SK-N-SH treated with all-trans-retinoic acid at 6 μM for 48 hours (cell line): ENCODE measurements at regions not wholly inside any gene's neighbourhood (a gene's known extent, or its start where the extent isn't known, plus 50 kb on each side); places are given as distances from the start of the nearest gene placed in this dataset.
A peak's percentile ranks its signal among the peaks of the same experiment; 100 is the strongest.

Experiments
- ATAC-seq: fragments of 200-7000 bp; cut with Tn5 transposase; 3 replicates; pipeline ENCODE4 v1.9.1; 2020; ENCODE audit warnings: mild to moderate bottlenecking, moderate library complexity
- ARNTL ChIP-seq: fragments of 450-650 bp; formaldehyde crosslinking; IDR thresholded peaks from 2 replicates; pipeline ENCODE4 v1.5.0; 2020; ENCODE audit warnings: low read depth, mild to moderate bottlenecking, moderate library complexity, borderline replicate concordance
- BACH2 ChIP-seq: fragments of 250-450 bp; sonication (Bioruptor Pico); IDR thresholded peaks from 2 replicates; pipeline ENCODE4 v1.9.0; 2021; ENCODE audit warnings: mild to moderate bottlenecking, borderline replicate concordance
- CSDC2 ChIP-seq: fragments of 250-450 bp; sonication (Bioruptor Pico); IDR thresholded peaks from 2 replicates; pipeline ENCODE4 v1.5.0; 2020; ENCODE audit warnings: mild to moderate bottlenecking, moderate library complexity
- ESRRG ChIP-seq: fragments of 250-450 bp; sonication (Bioruptor Pico); IDR thresholded peaks from 2 replicates; pipeline ENCODE4 v1.6.1; 2021; ENCODE audit warnings: mild to moderate bottlenecking
- GLIS3 ChIP-seq: fragments of 250-450 bp; sonication (Bioruptor Pico); IDR thresholded peaks from 2 replicates; pipeline ENCODE4 v1.5.0; 2020; ENCODE audit warnings: mild to moderate bottlenecking, moderate library complexity
- ISL1 ChIP-seq: fragments of 250-450 bp; sonication (Bioruptor Pico); IDR thresholded peaks from 2 replicates; pipeline ENCODE4 v2.1.2; 2022; ENCODE audit warnings: mild to moderate bottlenecking, moderate library complexity
- OSR1 ChIP-seq: fragments of 250-450 bp; sonication (Bioruptor Pico); IDR thresholded peaks from 2 replicates; pipeline ENCODE4 v1.8.0; 2022; ENCODE audit warnings: moderate library complexity, mild to moderate bottlenecking, inconsistent platforms
- PATZ1 ChIP-seq: fragments of 250-450 bp; sonication (Bioruptor Pico); IDR thresholded peaks from 2 replicates; pipeline ENCODE4 v1.8.0; 2020; ENCODE audit warnings: mild to moderate bottlenecking, moderate library complexity, borderline replicate concordance
- POU6F1 ChIP-seq: fragments of 250-450 bp; sonication (Bioruptor Pico); IDR thresholded peaks from 2 replicates; pipeline ENCODE4 v1.8.0; 2021; ENCODE audit warnings: low read depth, mild to moderate bottlenecking, moderate library complexity, borderline replicate concordance
- RARB ChIP-seq: fragments of 250-450 bp; sonication (Bioruptor Pico); IDR thresholded peaks from 2 replicates; pipeline ENCODE4 v1.8.0; 2021; ENCODE audit warnings: mild to moderate bottlenecking, moderate library complexity
- TCF4 ChIP-seq: fragments of 250-450 bp; sonication (Bioruptor Pico); IDR thresholded peaks from 2 replicates; pipeline ENCODE4 v1.8.0; 2021; ENCODE audit warnings: mild to moderate bottlenecking, moderate library complexity, borderline replicate concordance
- TOX ChIP-seq: fragments of 250-450 bp; sonication (Bioruptor Pico); IDR thresholded peaks from 2 replicates; pipeline ENCODE4 v1.8.0; 2021; ENCODE audit warnings: mild to moderate bottlenecking, moderate library complexity, borderline replicate concordance
- ZC3H10 ChIP-seq: fragments of 250-450 bp; sonication (Bioruptor Pico); IDR thresholded peaks from 2 replicates; pipeline ENCODE4 v1.5.1; 2021; ENCODE audit warnings: mild to moderate bottlenecking, moderate library complexity
- ZFP3 ChIP-seq: fragments of 250-450 bp; sonication (Bioruptor Pico); IDR thresholded peaks from 2 replicates; pipeline ENCODE4 v1.5.0; 2020; ENCODE audit warnings: mild to moderate bottlenecking, moderate library complexity
- ZFP30 ChIP-seq: fragments of 450-650 bp; formaldehyde crosslinking; IDR thresholded peaks from 2 replicates; pipeline ENCODE4 v1.5.0; 2022; ENCODE audit warnings: mild to moderate bottlenecking, moderate library complexity
- ZNF565 ChIP-seq: fragments of 450-650 bp; formaldehyde crosslinking; conservative IDR thresholded peaks from 2 replicates; pipeline ENCODE4 v1.5.0; 2020; ENCODE audit warnings: low read depth, mild to moderate bottlenecking, moderate library complexity
- ZNF70 ChIP-seq: fragments of 450-650 bp; formaldehyde crosslinking; IDR thresholded peaks from 2 replicates; pipeline ENCODE4 v1.5.0; 2020; ENCODE audit warnings: mild to moderate bottlenecking, moderate library complexity
- ZNF8 ChIP-seq: fragments of 450-650 bp; formaldehyde crosslinking; IDR thresholded peaks from 2 replicates; pipeline ENCODE4 v1.5.0; 2020; ENCODE audit warnings: mild to moderate bottlenecking, moderate library complexity
- TF ChIP-seq, protein P1 (sequence below): fragments of 250-450 bp; sonication (Bioruptor Pico); IDR thresholded peaks from 2 replicates; pipeline ENCODE4 v1.5.1; 2020; ENCODE audit warnings: low read depth, mild to moderate bottlenecking, moderate library complexity
- TF ChIP-seq, protein P2 (sequence below): fragments of 250-450 bp; sonication (Bioruptor Pico); IDR thresholded peaks from 2 replicates; pipeline ENCODE4 v1.5.1; 2021; ENCODE audit warnings: mild to moderate bottlenecking, moderate library complexity

DNA sequence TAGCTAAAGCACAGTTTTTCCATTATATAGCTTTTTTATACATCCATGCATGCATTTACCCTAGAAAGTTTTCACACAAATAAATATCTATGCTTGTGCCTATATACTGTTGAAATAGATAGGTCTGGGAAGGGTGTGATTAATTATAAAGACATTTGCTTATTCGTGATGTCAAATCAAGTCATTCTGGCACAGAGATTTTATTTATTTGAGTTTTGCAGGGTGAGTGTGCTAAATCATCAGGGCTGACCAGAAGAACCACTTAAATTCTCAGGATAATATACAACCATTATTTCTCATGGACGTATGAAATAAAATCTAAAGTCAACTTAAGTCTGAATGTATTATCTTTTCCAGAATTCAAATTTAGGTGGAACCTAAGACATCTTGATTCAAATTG is 295.5 kb downstream of the EPHA4 start:
- TF ChIP-seq BACH2 (CRISPR knock-in tag) (no peak), ZNF70 (CRISPR knock-in tag) (no peak), ESRRG (CRISPR knock-in tag) (no peak), OSR1 (CRISPR knock-in tag) (no peak)
- TF ChIP-seq, protein P1, sequence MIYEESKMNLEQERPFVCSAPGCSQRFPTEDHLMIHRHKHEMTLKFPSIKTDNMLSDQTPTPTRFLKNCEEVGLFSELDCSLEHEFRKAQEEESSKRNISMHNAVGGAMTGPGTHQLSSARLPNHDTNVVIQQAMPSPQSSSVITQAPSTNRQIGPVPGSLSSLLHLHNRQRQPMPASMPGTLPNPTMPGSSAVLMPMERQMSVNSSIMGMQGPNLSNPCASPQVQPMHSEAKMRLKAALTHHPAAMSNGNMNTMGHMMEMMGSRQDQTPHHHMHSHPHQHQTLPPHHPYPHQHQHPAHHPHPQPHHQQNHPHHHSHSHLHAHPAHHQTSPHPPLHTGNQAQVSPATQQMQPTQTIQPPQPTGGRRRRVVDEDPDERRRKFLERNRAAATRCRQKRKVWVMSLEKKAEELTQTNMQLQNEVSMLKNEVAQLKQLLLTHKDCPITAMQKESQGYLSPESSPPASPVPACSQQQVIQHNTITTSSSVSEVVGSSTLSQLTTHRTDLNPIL (CRISPR knock-in tag), result no peak
- ATAC-seq, result no peak

- TF ChIP-seq TOX (no peak), CSDC2 (CRISPR knock-in tag) (no peak), BACH2 (CRISPR knock-in tag) (no peak)
- ATAC-seq, result no peak
These were observed 289.7 kb downstream of the EPHA4 start for GRCh38 chr2:221282386-221282785.

- TF ChIP-seq, protein P2, sequence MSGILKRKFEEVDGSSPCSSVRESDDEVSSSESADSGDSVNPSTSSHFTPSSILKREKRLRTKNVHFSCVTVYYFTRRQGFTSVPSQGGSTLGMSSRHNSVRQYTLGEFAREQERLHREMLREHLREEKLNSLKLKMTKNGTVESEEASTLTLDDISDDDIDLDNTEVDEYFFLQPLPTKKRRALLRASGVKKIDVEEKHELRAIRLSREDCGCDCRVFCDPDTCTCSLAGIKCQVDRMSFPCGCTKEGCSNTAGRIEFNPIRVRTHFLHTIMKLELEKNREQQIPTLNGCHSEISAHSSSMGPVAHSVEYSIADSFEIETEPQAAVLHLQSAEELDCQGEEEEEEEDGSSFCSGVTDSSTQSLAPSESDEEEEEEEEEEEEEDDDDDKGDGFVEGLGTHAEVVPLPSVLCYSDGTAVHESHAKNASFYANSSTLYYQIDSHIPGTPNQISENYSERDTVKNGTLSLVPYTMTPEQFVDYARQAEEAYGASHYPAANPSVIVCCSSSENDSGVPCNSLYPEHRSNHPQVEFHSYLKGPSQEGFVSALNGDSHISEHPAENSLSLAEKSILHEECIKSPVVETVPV (CRISPR knock-in tag), result no peak
- TF ChIP-seq OSR1 (CRISPR knock-in tag) (no peak), TOX (no peak), ZFP30 (no peak)
- ATAC-seq, result no peak
These were observed 288.1 kb downstream of the EPHA4 start for GRCh38 chr2:221283896-221284545.

DNA sequence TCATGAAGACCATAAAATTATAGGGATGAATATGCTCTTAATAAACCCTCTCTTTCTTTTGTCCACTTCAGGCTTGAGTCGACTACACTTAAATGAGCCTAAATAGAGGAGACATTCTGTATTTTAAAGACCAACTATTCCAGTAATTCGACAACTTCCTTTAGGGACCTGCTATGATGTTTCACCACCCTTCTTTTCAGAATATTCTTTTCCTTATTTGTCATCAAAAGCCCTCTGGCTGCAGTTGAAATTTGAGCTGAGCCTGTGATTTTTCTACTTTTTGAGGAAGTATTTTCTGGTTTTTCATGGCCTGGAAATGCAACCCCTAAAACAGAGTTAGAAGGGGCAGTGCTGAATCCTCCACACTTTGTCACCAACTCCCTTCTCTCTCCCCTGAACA is 287.0 kb downstream of the EPHA4 start:
- no peak for ATAC-seq
- TF ChIP-seq ZNF565 (CRISPR knock-in tag) (no peak), ZC3H10 (CRISPR knock-in tag) (no peak), GLIS3 (CRISPR knock-in tag) (no peak)

DNA sequence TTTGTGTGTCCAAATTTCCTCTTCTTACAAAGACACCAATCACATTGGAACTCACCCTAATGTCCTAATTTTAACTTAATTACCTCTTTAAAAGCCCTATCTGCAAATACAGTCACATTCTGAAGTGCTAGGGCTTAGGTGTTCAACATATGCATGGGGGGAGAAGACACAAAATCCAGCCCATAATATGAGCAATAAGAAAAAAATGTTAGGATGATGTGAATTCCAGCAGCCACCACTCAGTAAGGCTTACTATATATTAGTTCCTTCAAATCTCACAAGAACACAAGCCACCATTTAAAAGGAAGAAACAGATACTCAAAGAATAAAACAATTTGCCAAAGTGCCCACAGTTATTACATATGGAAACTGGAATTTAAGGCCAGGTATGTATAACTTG is 285.7 kb downstream of the EPHA4 start:
- no peak for TF ChIP-seq ZNF565 (CRISPR knock-in tag)
- TF ChIP-seq ESRRG (CRISPR knock-in tag), result no peak
- TF ChIP-seq GLIS3 (CRISPR knock-in tag), result no peak
- no peak for TF ChIP-seq TCF4
- TF ChIP-seq OSR1 (CRISPR knock-in tag), result no peak
- no peak for TF ChIP-seq ZNF8 (CRISPR knock-in tag)
- no peak for TF ChIP-seq ISL1 (CRISPR knock-in tag)
- no peak for TF ChIP-seq ZFP30
- TF ChIP-seq POU6F1 (CRISPR knock-in tag), result no peak
- TF ChIP-seq RARB (CRISPR knock-in tag), result no peak
- TF ChIP-seq ZFP3 (CRISPR knock-in tag), result no peak
- no peak for TF ChIP-seq CSDC2 (CRISPR knock-in tag)
- TF ChIP-seq PATZ1 (CRISPR knock-in tag), result no peak
- TF ChIP-seq ARNTL (CRISPR knock-in tag), result no peak
- TF ChIP-seq ZC3H10 (CRISPR knock-in tag), result no peak
- no peak for ATAC-seq

GRCh38 chr2:221289389-221289788 is 282.7 kb downstream of the EPHA4 start:
- ATAC-seq, result no peak
- no peak for TF ChIP-seq ISL1 (CRISPR knock-in tag)
- TF ChIP-seq ZFP3 (CRISPR knock-in tag), result peak; percentile 79
